Stimulated activated naive CD8-positive, alpha-beta T cell treated with anti-CD3 and anti-CD28 coated beads, Interleukin-15, Interleukin-2, amounts not matched to agents 100 ng/mL and 50 ng/mL, for 24 hours (primary cell): ENCODE measurements at regions not wholly inside any gene's neighbourhood (a gene's known extent, or its start where the extent isn't known, plus 50 kb on each side); places are given as distances from the start of the nearest gene placed in this dataset.

Source experiments
- H3K27ac Mint-ChIP-seq: one replicate; pipeline ENCODE4 v1.8.0; 2021; ENCODE audit warnings: mild to moderate bottlenecking, mixed read lengths
- H3K27me3 Mint-ChIP-seq: one replicate; pipeline ENCODE4 v1.8.0; 2021; ENCODE audit warnings: mixed read lengths
- H3K36me3 Mint-ChIP-seq: one replicate; pipeline ENCODE4 v1.8.0; 2021; ENCODE audit warnings: low read depth, mixed read lengths
- H3K4me1 Mint-ChIP-seq: one replicate; pipeline ENCODE4 v1.8.0; 2021; ENCODE audit warnings: low read depth, mixed read lengths
- H3K4me3 Mint-ChIP-seq: one replicate; pipeline ENCODE4 v1.8.0; 2021; ENCODE audit warnings: mild to moderate bottlenecking, mixed read lengths
- H3K9me3 Mint-ChIP-seq: one replicate; pipeline ENCODE4 v1.8.0; 2021; ENCODE audit warnings: mixed read lengths

DNA sequence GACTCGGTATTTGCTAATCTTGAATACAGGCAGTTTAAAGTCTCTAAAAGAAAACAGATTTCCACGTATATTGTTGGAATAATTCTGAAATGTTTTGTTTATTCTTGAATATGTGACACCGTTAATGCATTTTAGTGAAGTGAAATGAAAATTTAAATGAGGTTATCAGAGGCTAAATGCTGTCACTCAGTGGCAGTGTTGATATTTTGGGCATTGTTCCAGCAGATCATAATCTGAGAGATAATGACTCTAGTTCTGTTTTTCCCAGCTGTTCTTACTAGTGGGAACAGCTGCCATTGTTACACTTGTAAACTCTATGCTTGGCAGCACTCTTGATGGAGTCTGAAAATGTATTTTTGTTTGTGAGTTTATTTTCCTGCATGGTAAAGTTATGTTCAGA is 365.6 kb upstream of the SLC10A2 start:
- Mint-ChIP-seq H3K36me3 (no peaks in the 10 kb centered on the region), H3K4me3 (no peak overlapping the region), H3K4me1 (no peaks in the 10 kb centered on the region), H3K27me3 (no peaks in the 10 kb centered on the region), H3K27ac (no peak overlapping the region), H3K9me3 (peaks cover 6% of the 10 kb centered on the region)

GRCh38 chr13:103430368-103430767 is 364.2 kb upstream of the SLC10A2 start:
- no peaks in the 10 kb centered on the region for H3K4me1 Mint-ChIP-seq
- no peak overlapping the region for H3K4me3 Mint-ChIP-seq
- no peak overlapping the region for H3K27ac Mint-ChIP-seq
- no peaks in the 10 kb centered on the region for H3K27me3 Mint-ChIP-seq
- no peaks in the 10 kb centered on the region for H3K36me3 Mint-ChIP-seq
- H3K9me3 Mint-ChIP-seq = peaks cover 6% of the 10 kb centered on the region

- H3K4me1 Mint-ChIP-seq = no peaks in the 10 kb centered on the region
- H3K36me3 Mint-ChIP-seq = no peaks in the 10 kb centered on the region
- no peak overlapping the region for H3K27ac Mint-ChIP-seq
- no peak overlapping the region for H3K4me3 Mint-ChIP-seq
- no peaks in the 10 kb centered on the region for H3K9me3 Mint-ChIP-seq
- H3K27me3 Mint-ChIP-seq = no peaks in the 10 kb centered on the region
Observed at GRCh38 chr13:103410002-103410401, 343.8 kb upstream of the SLC10A2 start.

- Mint-ChIP-seq H3K27ac (no peak overlapping the region), H3K4me3 (no peak overlapping the region), H3K36me3 (no peaks in the 10 kb centered on the region), H3K27me3 (no peaks in the 10 kb centered on the region), H3K4me1 (no peaks in the 10 kb centered on the region), H3K9me3 (peaks cover 4% of the 10 kb centered on the region)
Observed at GRCh38 chr13:103406967-103407366, 340.8 kb upstream of the SLC10A2 start.

DNA sequence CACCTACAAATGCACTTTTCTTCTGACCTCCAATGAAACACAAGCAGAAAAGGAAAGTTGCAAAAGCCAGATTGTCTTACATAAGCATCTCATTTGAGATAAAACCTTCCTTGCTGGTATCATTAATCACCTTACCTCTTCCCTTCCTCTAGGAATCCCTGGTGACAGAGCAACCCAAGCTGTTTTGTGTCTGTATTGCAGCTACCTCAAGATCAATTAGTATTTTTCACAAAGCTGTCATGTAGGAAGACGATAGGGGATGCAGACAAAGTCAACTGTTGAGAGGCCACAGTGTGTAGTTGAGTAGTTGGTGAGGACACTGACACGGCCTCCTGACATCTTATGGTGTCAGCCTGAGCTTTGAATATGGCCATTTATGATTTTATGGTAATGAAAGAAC is 339.1 kb upstream of the SLC10A2 start:
- peaks cover 4% of the 10 kb centered on the region for H3K9me3 Mint-ChIP-seq
- H3K4me3 Mint-ChIP-seq = no peak overlapping the region
- no peaks in the 10 kb centered on the region for H3K36me3 Mint-ChIP-seq
- H3K27me3 Mint-ChIP-seq = no peaks in the 10 kb centered on the region
- H3K27ac Mint-ChIP-seq = no peak overlapping the region
- no peaks in the 10 kb centered on the region for H3K4me1 Mint-ChIP-seq

DNA sequence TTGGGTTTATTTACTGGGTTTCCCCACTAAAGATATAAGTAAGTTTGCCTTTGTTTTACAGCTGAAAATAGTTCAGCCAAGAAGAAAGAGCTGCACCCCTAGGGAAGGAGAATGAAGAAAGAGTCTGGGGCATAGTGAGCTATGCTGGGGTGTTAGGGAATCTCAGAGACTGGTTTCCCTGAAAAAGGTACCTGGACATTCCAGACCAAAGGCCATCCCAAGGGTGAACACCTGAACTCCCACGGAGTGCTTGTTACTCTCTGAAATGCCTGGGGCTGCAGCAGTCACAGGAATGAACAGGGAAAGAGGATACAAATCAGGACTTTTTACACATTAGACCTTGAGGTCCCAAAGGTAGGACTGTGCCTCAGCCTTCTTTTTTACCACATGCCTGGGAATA is 337.6 kb upstream of the SLC10A2 start:
- no peak overlapping the region for H3K4me3 Mint-ChIP-seq
- H3K27me3 Mint-ChIP-seq = no peaks in the 10 kb centered on the region
- H3K27ac Mint-ChIP-seq = no peak overlapping the region
- peaks cover 4% of the 10 kb centered on the region for H3K9me3 Mint-ChIP-seq
- no peaks in the 10 kb centered on the region for H3K36me3 Mint-ChIP-seq
- no peaks in the 10 kb centered on the region for H3K4me1 Mint-ChIP-seq

DNA sequence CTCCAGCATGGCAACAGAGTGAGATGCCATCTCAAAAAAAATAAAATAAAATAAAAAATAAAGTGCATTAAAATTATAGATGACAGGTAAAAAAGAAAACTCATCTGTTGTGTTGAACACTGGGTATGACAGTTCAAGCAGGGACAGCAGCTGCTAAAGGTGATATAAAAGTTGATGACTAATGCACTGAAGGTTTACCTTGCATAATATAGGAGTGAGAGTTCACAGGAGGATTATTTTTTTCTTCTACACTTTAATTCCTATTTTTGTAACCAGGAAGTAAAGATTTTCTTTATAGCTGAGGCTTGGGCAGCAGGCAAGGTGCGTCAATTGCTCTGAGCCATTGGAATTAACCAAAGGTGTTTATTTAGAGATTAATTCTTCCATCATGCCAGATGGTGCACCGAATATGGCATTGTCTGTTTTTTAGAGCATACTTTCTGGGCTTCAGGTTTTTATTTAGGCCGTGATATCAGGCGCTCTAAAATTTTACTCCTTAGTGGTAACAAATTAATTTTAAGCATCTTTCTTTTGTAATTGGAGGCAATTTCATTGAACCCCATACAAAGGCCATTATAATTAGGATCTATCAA is 337.0 kb upstream of the SLC10A2 start:
- H3K27ac Mint-ChIP-seq = no peak overlapping the region
- H3K27me3 Mint-ChIP-seq = no peaks in the 10 kb centered on the region
- H3K4me1 Mint-ChIP-seq = no peaks in the 10 kb centered on the region
- no peaks in the 10 kb centered on the region for H3K36me3 Mint-ChIP-seq
- H3K9me3 Mint-ChIP-seq = peaks cover 4% of the 10 kb centered on the region
- H3K4me3 Mint-ChIP-seq = no peak overlapping the region

DNA sequence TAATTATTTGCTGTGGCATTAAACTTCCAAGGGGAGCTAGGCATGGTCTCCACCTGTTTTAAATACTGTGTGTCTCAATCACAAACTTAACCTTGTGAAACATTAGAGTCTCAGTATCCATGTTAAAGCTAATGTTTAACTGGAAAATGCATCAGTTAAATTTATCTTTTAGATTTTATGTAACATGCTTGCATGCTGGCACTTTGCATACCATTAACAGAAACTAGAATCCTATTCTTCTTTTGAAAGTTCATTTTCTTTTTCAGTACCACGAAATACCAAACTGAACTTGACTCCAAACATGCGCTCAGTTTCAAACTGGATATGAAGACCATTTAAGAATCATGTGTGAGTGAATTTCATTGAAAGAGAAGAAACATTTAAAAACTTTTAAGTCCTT is 328.9 kb upstream of the SLC10A2 start:
- H3K4me1 Mint-ChIP-seq = no peaks in the 10 kb centered on the region
- no peak overlapping the region for H3K27ac Mint-ChIP-seq
- H3K4me3 Mint-ChIP-seq = no peak overlapping the region
- no peaks in the 10 kb centered on the region for H3K27me3 Mint-ChIP-seq
- H3K9me3 Mint-ChIP-seq = peaks cover 3% of the 10 kb centered on the region
- no peaks in the 10 kb centered on the region for H3K36me3 Mint-ChIP-seq

DNA sequence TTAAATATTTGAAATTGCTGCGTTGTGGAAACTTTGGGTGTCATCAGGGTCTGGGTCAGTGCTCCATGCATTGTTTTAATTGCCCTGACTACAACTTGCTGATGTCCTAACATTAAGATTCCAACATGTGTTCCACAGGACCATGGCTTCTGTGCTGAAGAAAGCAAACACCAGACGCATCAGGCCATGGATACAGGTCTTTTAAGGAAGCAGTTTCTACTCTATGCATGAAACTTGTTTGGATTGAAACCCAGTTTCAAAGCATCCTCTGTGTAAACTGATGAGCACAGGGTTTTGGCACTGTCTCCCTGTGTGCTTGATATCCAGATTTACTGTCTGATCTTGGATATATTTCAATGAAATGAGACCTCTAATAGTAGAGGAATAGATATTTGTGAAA is 328.4 kb upstream of the SLC10A2 start:
- Mint-ChIP-seq H3K9me3 (peaks cover 3% of the 10 kb centered on the region), H3K4me1 (no peaks in the 10 kb centered on the region), H3K27me3 (no peaks in the 10 kb centered on the region), H3K36me3 (no peaks in the 10 kb centered on the region), H3K4me3 (no peak overlapping the region), H3K27ac (no peak overlapping the region)

DNA sequence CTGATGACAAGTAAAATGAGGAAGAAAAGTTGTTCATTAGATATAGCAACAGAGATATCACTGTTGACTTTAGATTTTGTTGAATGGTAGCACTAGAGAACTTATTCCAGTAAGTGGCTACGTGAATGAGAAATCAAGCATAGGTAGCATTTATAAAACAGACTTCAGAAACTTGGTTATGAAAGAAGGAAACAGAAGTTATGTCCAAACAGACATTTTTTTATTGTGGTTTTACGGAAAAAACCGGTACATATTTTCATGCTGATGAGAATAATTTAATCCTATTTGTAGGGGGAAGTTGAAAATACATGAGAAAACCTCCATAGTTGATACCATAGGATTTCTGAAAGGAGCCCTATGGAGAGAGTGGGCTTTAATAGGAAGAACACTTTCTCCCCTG is 325.7 kb upstream of the SLC10A2 start:
- Mint-ChIP-seq H3K36me3 (no peaks in the 10 kb centered on the region), H3K27me3 (no peaks in the 10 kb centered on the region), H3K27ac (no peak overlapping the region), H3K4me1 (no peaks in the 10 kb centered on the region), H3K4me3 (no peak overlapping the region), H3K9me3 (no peaks in the 10 kb centered on the region)

DNA sequence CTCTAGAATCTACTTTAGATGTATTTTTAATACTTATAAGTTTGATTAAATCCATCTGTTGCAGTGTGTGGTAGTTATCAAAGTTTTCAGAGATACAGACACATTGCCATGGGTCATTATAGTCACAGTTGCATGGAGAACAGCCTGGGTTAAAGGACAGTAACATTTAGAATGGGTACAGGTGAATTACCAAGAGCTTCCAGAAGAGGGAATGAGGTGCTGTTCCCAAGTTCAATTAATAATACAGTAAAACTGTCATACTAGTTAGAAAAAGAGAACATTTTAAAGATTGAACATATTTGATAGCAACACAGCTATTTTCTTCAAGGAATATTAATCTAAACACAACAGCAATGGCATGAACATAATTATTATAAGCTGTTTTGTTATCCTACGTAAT is 322.6 kb upstream of the SLC10A2 start:
- no peaks in the 10 kb centered on the region for H3K36me3 Mint-ChIP-seq
- H3K27me3 Mint-ChIP-seq = no peaks in the 10 kb centered on the region
- H3K4me1 Mint-ChIP-seq = no peaks in the 10 kb centered on the region

GRCh38 chr13:103386341-103386740 is 320.1 kb upstream of the SLC10A2 start:
- H3K36me3 Mint-ChIP-seq = no peaks in the 10 kb centered on the region
- H3K4me3 Mint-ChIP-seq = no peak overlapping the region
- H3K4me1 Mint-ChIP-seq = no peaks in the 10 kb centered on the region
- H3K27me3 Mint-ChIP-seq = no peaks in the 10 kb centered on the region
- peaks cover 10% of the 10 kb centered on the region for H3K9me3 Mint-ChIP-seq
- no peak overlapping the region for H3K27ac Mint-ChIP-seq

More for the DNA sequence above, 322.6 kb upstream of the SLC10A2 start:
- no peak overlapping the region for H3K4me3 Mint-ChIP-seq
- no peaks in the 10 kb centered on the region for H3K9me3 Mint-ChIP-seq
- no peak overlapping the region for H3K27ac Mint-ChIP-seq

GRCh38 chr13:103373916-103374315 is 307.7 kb upstream of the SLC10A2 start:
- Mint-ChIP-seq H3K27me3 (no peaks in the 10 kb centered on the region), H3K4me3 (no peak overlapping the region), H3K4me1 (no peaks in the 10 kb centered on the region), H3K36me3 (no peaks in the 10 kb centered on the region), H3K9me3 (peaks cover 11% of the 10 kb centered on the region), H3K27ac (no peak overlapping the region)

DNA sequence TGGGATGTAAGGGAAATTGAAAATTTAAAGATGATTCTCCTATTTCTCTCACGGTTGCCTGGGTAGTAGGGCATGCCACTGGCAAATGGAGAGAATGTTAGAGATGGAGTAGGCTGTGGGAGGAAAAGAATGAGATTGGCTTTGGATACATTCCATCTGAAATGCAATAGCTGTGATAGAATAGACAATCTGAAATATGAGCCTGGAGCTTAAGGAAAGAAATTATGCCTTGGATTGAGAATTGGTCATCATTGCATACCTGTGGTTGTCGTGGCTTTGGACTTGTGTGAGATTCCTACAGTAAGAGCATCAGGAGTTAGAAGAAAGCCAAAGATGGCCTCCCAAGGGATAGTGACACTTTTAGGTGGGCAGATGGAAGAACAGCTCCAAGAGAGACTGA is 305.1 kb upstream of the SLC10A2 start:
- no peaks in the 10 kb centered on the region for H3K4me1 Mint-ChIP-seq
- no peak overlapping the region for H3K27ac Mint-ChIP-seq
- no peaks in the 10 kb centered on the region for H3K27me3 Mint-ChIP-seq
- no peaks in the 10 kb centered on the region for H3K9me3 Mint-ChIP-seq
- no peak overlapping the region for H3K4me3 Mint-ChIP-seq
- H3K36me3 Mint-ChIP-seq = no peaks in the 10 kb centered on the region

- Mint-ChIP-seq H3K27me3 (no peaks in the 10 kb centered on the region), H3K9me3 (no peaks in the 10 kb centered on the region), H3K4me3 (no peak overlapping the region), H3K27ac (no peak overlapping the region), H3K4me1 (no peaks in the 10 kb centered on the region), H3K36me3 (no peaks in the 10 kb centered on the region)
Observed at GRCh38 chr13:103370790-103371189, 304.6 kb upstream of the SLC10A2 start.

DNA sequence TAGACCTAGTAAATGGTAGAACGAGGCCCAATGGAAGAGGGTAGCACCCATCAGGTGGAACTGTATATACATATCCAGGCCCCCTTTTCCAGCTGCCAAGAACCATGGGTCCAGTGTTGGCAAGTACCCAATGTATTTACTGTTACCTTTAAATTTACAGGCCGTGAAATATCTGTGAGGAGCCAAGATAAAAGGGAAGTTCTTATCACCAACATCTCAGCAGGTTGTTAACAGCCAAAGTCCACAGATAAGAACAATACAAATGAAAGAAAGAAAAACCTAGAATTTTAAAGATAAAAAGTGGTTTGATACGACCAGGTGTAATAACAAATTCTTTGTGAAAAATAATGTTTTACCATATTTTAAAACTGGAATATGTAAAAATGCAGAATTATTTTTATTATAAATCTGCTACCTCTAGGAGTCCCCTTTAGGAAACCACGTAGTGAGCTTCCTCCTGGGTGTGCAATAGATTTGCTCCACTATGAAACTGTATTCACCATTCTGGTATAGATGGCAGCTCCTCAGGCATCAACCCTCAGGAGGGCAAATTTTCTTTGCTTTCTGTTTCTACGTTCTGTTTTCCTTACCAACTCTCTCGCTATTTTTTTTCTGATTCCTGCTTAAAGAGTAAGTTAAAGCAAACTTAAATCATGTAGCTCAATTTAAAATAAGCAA is 292.2 kb upstream of the SLC10A2 start:
- H3K4me1 Mint-ChIP-seq = no peaks in the 10 kb centered on the region
- no peaks in the 10 kb centered on the region for H3K36me3 Mint-ChIP-seq
- no peaks in the 10 kb centered on the region for H3K27me3 Mint-ChIP-seq
- no peaks in the 10 kb centered on the region for H3K9me3 Mint-ChIP-seq
- no peak overlapping the region for H3K4me3 Mint-ChIP-seq
- H3K27ac Mint-ChIP-seq = no peak overlapping the region
